IPS-15b (cell line): ENCODE measurements at regions not wholly inside any gene's neighbourhood (a gene's known extent, or its start where the extent isn't known, plus 50 kb on each side); places are given as distances from the start of the nearest gene placed in this dataset.

ENCODE experiments used
- H3K27me3 ChIP-seq: one replicate; pipeline ENCODE4 v1.6.1; 2013; ENCODE audit warnings: low read length; ENCODE audit not compliant: control insufficient read depth, insufficient read depth
- H3K36me3 ChIP-seq: one replicate; pipeline ENCODE4 v1.6.1; 2013; ENCODE audit warnings: low read length; ENCODE audit not compliant: control insufficient read depth, insufficient read depth
- H3K4me1 ChIP-seq: one replicate; pipeline ENCODE4 v1.6.1; 2013; ENCODE audit warnings: mild to moderate bottlenecking, low read length; ENCODE audit not compliant: control insufficient read depth, insufficient read depth
- H3K4me3 ChIP-seq: one replicate; pipeline ENCODE4 v1.5.1; 2013; ENCODE audit warnings: low read depth, low read length
- H3K9ac ChIP-seq: one replicate; pipeline ENCODE4 v1.6.1; 2013; ENCODE audit warnings: low read depth, mild to moderate bottlenecking, low read length
- H3K9me3 ChIP-seq: one replicate; pipeline ENCODE4 v1.6.1; 2013; ENCODE audit warnings: mild to moderate bottlenecking, low read length; ENCODE audit not compliant: control insufficient read depth, insufficient read depth

- Histone ChIP-seq H3K4me1 (no peaks in the 10 kb centered on the region), H3K36me3 (no peaks in the 10 kb centered on the region), H3K9ac (peak overlapping the region; percentile 37), H3K9me3 (no peaks in the 10 kb centered on the region), H3K4me3 (no peak overlapping the region), H3K27me3 (no peaks in the 10 kb centered on the region)
These were observed 53.4 kb upstream of the PTGFR start for GRCh38 chr1:78437396-78437795.

GRCh38 chr1:78437941-78438340 lies 52.8 kb upstream of the PTGFR start:
- Histone ChIP-seq H3K27me3 (no peaks in the 10 kb centered on the region), H3K4me1 (no peaks in the 10 kb centered on the region), H3K36me3 (no peaks in the 10 kb centered on the region), H3K4me3 (no peak overlapping the region), H3K9ac (no peak overlapping the region), H3K9me3 (no peaks in the 10 kb centered on the region)

GRCh38 chr1:78440381-78440793 lies 50.4 kb upstream of the PTGFR start:
- H3K4me1 ChIP-seq: no peaks in the 10 kb centered on the region
- no peak overlapping the region for H3K4me3 ChIP-seq
- H3K27me3 ChIP-seq: no peaks in the 10 kb centered on the region
- H3K36me3 ChIP-seq: no peaks in the 10 kb centered on the region
- H3K9me3 ChIP-seq: no peaks in the 10 kb centered on the region
- H3K9ac ChIP-seq: no peak overlapping the region
